PC-9 (cell line): ENCODE measurements at regions not wholly inside any gene's neighbourhood (a gene's known extent, or its start where the extent isn't known, plus 50 kb on each side); places are given as distances from the start of the nearest gene placed in this dataset.
"Not testable (repeated sequence)": the region's sequence is repeated elsewhere in the genome, so short reads cannot be mapped to it uniquely, and the experiment has no call there.

Source experiments
- BruUV-seq: library from RNA; stranded (reverse); fragments of 400-500 nt; replicated peaks from 2 replicates; lab custom pipeline; 2021; lab: Mats Ljungman, UMichigan
- CTCF ChIA-PET: fragments of 300-600 bp; sonication (Branson Sonifier 250); formaldehyde crosslinking; loops from one replicate; lab custom pipeline; 2022; ENCODE audit warnings: antibody characterized with exemption; lab: Charles Lee
- POLR2A ChIA-PET: fragments of 300-600 bp; sonication (Branson Sonifier 250); formaldehyde crosslinking; loops from one replicate; lab custom pipeline; 2022; ENCODE audit warnings: antibody characterized with exemption; ENCODE audit not compliant: unreplicated experiment; lab: Charles Lee
- DNase-seq, 2 experiments: peaks; one replicate each; pipeline versions ENCODE4 v3.0.0 to v3.0.0-alpha.2; 2015 to 2022; ENCODE audit warnings: mixed read lengths in 1 of 2
- H2AFZ ChIP-seq: fragments of 200-600 bp; sonication (generic); 2 replicates; pipeline ENCODE4 v1.8.1; 2017; ENCODE audit warnings: antibody characterized with exemption
- H3F3A ChIP-seq: fragments of 200-600 bp; sonication (generic); 2 replicates; pipeline ENCODE4 v1.8.1; 2017; ENCODE audit warnings: antibody characterized with exemption, mild to moderate bottlenecking, low read depth; ENCODE audit not compliant: insufficient read depth
- H3K27ac ChIP-seq: fragments of 200-600 bp; sonication (generic); 2 replicates; pipeline ENCODE4 v1.6.1; 2016; ENCODE audit warnings: mixed run types
- H3K27me3 ChIP-seq: fragments of 200-600 bp; sonication (generic); 2 replicates; pipeline ENCODE4 v1.6.1; 2016; ENCODE audit warnings: low read depth, mixed run types; ENCODE audit not compliant: insufficient read depth
- H3K36me3 ChIP-seq: fragments of 200-600 bp; sonication (generic); 2 replicates; pipeline ENCODE4 v1.6.1; 2016; ENCODE audit warnings: low read depth, mixed run types
- H3K4me1 ChIP-seq: fragments of 200-600 bp; sonication (generic); replicated peaks from 2 replicates; pipeline ENCODE4 v1.6.1; 2016; ENCODE audit warnings: mixed run types; ENCODE audit not compliant: insufficient read depth
- H3K4me2 ChIP-seq: fragments of 200-600 bp; sonication (generic); 2 replicates; pipeline ENCODE4 v1.6.1; 2017; ENCODE audit warnings: mixed run types
- H3K4me3 ChIP-seq: fragments of 200-600 bp; sonication (generic); 2 replicates; pipeline ENCODE4 v1.6.1; 2016; ENCODE audit warnings: mixed run types
- H3K79me2 ChIP-seq: fragments of 200-600 bp; sonication (generic); 2 replicates; pipeline ENCODE4 v1.6.1; 2017; ENCODE audit warnings: low read depth, mixed run types
- H3K9me2 ChIP-seq: fragments of 200-600 bp; sonication (generic); 2 replicates; pipeline ENCODE4 v1.8.1; 2017; ENCODE audit warnings: mild to moderate bottlenecking; ENCODE audit not compliant: insufficient read depth
- H3K9me3 ChIP-seq: fragments of 200-600 bp; sonication (generic); 2 replicates; pipeline ENCODE4 v1.8.1; 2016; ENCODE audit warnings: low read depth; ENCODE audit not compliant: insufficient read depth
- H4K20me1 ChIP-seq: fragments of 200-600 bp; sonication (generic); 2 replicates; pipeline ENCODE4 v1.8.1; 2017; ENCODE audit not compliant: insufficient read depth
- EZH2 ChIP-seq: fragments of 200-600 bp; sonication (generic); IDR thresholded peaks from 2 replicates; pipeline ENCODE4 v1.8.0; 2017; ENCODE audit warnings: antibody characterized with exemption, low read depth
- intact Hi-C: fragments of 100-400 bp; cut with micrococcal nuclease; formaldehyde crosslinking; loops from one replicate; pipeline ENCODE4 v1.10.0; 2022; ENCODE audit not compliant: unreplicated experiment
- TF ChIP-seq, protein P1 (sequence below): fragments of 200-600 bp; sonication (generic); conservative IDR thresholded peaks from 2 replicates; pipeline ENCODE4 v1.6.1; 2017; ENCODE audit warnings: mixed run types, antibody characterized with exemption, mild to moderate bottlenecking, moderate library complexity

DNA sequence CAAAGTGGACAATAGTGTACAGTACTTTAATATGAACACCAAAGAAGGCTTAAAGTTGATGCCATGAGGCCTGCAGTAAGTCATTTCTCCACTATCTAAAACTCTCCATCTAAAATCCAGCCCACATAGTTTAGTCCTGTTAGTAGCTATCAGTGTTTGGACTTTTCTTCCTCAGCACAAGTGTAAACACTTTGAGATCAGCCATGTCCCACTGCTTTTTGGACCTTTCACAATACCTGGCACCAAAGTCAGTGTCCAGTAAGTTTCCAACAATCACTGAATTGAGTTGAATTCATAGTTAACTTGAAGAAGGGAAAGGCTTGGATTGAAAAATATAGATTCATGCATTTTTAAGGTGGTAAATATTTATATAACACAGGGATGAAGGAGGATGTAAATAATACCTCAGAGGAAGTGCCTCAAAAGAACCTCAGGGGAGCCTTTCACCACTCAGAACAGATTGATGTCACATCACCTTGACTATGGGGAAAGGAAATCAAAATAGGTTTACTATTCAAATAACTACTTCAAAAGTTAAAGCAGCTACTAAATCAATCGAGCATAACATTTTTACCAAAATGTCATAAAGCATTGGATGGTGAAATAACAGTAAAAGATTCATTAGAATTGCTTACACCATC is 76.7 kb downstream of the FTHL17 start:
- TF ChIP-seq, protein P1, sequence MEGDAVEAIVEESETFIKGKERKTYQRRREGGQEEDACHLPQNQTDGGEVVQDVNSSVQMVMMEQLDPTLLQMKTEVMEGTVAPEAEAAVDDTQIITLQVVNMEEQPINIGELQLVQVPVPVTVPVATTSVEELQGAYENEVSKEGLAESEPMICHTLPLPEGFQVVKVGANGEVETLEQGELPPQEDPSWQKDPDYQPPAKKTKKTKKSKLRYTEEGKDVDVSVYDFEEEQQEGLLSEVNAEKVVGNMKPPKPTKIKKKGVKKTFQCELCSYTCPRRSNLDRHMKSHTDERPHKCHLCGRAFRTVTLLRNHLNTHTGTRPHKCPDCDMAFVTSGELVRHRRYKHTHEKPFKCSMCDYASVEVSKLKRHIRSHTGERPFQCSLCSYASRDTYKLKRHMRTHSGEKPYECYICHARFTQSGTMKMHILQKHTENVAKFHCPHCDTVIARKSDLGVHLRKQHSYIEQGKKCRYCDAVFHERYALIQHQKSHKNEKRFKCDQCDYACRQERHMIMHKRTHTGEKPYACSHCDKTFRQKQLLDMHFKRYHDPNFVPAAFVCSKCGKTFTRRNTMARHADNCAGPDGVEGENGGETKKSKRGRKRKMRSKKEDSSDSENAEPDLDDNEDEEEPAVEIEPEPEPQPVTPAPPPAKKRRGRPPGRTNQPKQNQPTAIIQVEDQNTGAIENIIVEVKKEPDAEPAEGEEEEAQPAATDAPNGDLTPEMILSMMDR = no peak
- TF ChIP-seq EZH2 = no peak
- Histone ChIP-seq H3K4me1 (peaks cover 7% of the 10 kb centered on the region), H3K27me3 (no peaks in the 10 kb centered on the region), H3K9me2 (no peaks in the 10 kb centered on the region), H3K27ac (no peak overlapping the region), H3K79me2 (no peaks in the 10 kb centered on the region), H3K9me3 (no peaks in the 10 kb centered on the region), H3K4me2 (no peak overlapping the region), H4K20me1 (no peaks in the 10 kb centered on the region), H2AFZ (no peak overlapping the region), H3K36me3 (no peaks in the 10 kb centered on the region), H3F3A (no peaks in the 10 kb centered on the region), H3K4me3 (no peak overlapping the region)
- ChIA-PET CTCF (no interaction called here), POLR2A (no interaction called here)
- BruUV-seq = no TSS peak
- intact Hi-C loops = no loop called here
- no peak for DNase-seq

- DNase-seq, H4K20me1 ChIP-seq, H3K27me3 ChIP-seq, CTCF ChIA-PET, H3K4me2 ChIP-seq, H3F3A ChIP-seq, intact Hi-C loops, H3K79me2 ChIP-seq, H2AFZ ChIP-seq, BruUV-seq, H3K4me3 ChIP-seq, H3K27ac ChIP-seq, H3K36me3 ChIP-seq, H3K9me2 ChIP-seq, H3K9me3 ChIP-seq: not testable (repeated sequence)
- peaks cover 10% of the 10 kb centered on the region for H3K4me1 ChIP-seq
- POLR2A ChIA-PET = interaction anchor here (0.6 kb wide), 1 partner anchor 32 kb away, joined by 7 read pairs; no protein-coding TSS in a partner anchor
These were observed 77.8 kb downstream of the FTHL17 start for GRCh38 chrX:30994018-30994417.

DNA sequence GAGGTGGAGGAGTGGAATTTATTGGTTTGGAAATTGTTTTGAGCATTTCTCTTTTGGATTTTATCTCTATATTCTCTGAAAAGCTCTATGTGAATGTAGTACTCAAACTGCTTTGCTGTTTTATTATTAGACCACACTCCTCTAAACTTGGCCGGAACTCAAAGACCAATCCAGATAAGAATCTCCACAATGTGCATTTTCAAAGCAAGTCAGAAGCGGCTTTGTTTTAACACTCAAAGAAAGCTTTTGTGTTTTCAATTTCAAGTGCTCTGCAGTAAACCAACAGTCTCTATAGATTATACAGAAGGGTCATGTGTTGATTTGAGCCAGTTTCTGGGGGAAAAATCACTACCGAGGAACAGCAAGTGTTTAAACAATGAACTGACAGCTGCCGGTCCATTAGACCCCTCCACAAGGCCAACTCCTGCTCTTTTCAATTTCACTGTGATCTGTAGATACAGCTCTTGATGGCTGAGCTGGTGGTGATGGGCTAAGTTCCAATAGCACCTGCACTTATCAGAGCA is 79.4 kb downstream of the FTHL17 start:
- intact Hi-C loops = no loop called here

More for the DNA sequence above, 79.4 kb downstream of the FTHL17 start:
- H3K4me3 ChIP-seq = no peak overlapping the region
- no peaks in the 10 kb centered on the region for H3K9me3 ChIP-seq
- no peaks in the 10 kb centered on the region for H3K79me2 ChIP-seq
- no peak for TF ChIP-seq EZH2
- TF ChIP-seq, protein P1 = no peak
- no peaks in the 10 kb centered on the region for H3K27me3 ChIP-seq
- H3K4me2 ChIP-seq = no peak overlapping the region
- no peaks in the 10 kb centered on the region for H3K9me2 ChIP-seq
- BruUV-seq = no TSS peak
- no peaks in the 10 kb centered on the region for H3F3A ChIP-seq
- no peaks in the 10 kb centered on the region for H4K20me1 ChIP-seq
- no peak overlapping the region for H2AFZ ChIP-seq
- ChIA-PET POLR2A (no interaction called here), CTCF (no interaction called here)
- peaks cover 10% of the 10 kb centered on the region for H3K4me1 ChIP-seq
- DNase-seq = no peak
- no peak overlapping the region for H3K27ac ChIP-seq
- no peaks in the 10 kb centered on the region for H3K36me3 ChIP-seq
